Keratinocyte (primary cell): ENCODE measurements at regions not wholly inside any gene's neighbourhood (a gene's known extent, or its start where the extent isn't known, plus 50 kb on each side); places are given as distances from the start of the nearest gene placed in this dataset.

Source experiments
- DNase-seq: peaks from one replicate; pipeline ENCODE4 v3.0.0-alpha.2; 2011; ENCODE audit warnings: low read depth, missing footprints, low spot score
- FAIRE-seq: peaks from 2 replicates; lab custom pipeline; 2011; peaks lifted over from hg19 to GRCh38; lab: Jason Lieb, UNC
- H2AFZ ChIP-seq: 2 replicates; pipeline ENCODE4 v1.6.0; 2012; ENCODE audit warnings: low read length, control low read depth, inconsistent platforms; ENCODE audit not compliant: control insufficient read depth
- H3K27ac ChIP-seq: 2 replicates; pipeline ENCODE4 v1.5.1; 2011; ENCODE audit warnings: low read length; ENCODE audit not compliant: control insufficient read depth, insufficient read depth
- H3K27me3 ChIP-seq: 3 replicates; pipeline ENCODE4 v1.6.0; 2011; ENCODE audit warnings: low read length; ENCODE audit not compliant: control insufficient read depth, insufficient read depth; ENCODE audit errors: extremely low read depth
- H3K36me3 ChIP-seq, 2 experiments: 2 replicates in 1 of 2; 3 replicates in 1 of 2; pipeline ENCODE4 v1.5.1; 2011; ENCODE audit warnings: low read length in 2 of 2, mild to moderate bottlenecking in 1 of 2; ENCODE audit not compliant: control insufficient read depth in 2 of 2, insufficient read depth in 2 of 2; ENCODE audit errors: extremely low read depth in 1 of 2
- H3K4me1 ChIP-seq: 3 replicates; pipeline ENCODE4 v1.5.1; 2011; ENCODE audit warnings: low read length; ENCODE audit not compliant: control insufficient read depth, insufficient read depth; ENCODE audit errors: extremely low read depth
- H3K4me2 ChIP-seq: 3 replicates; pipeline ENCODE4 v1.6.0; 2011; ENCODE audit warnings: low read depth, low read length; ENCODE audit not compliant: control insufficient read depth, insufficient read depth; ENCODE audit errors: extremely low read depth
- H3K4me3 ChIP-seq, 3 experiments: fragments of 200-600 bp in 1 of 3; sonication (generic) in 1 of 3; 2 replicates in 2 of 3; 3 replicates in 1 of 3; pipeline ENCODE4 v1.5.1; 2011 to 2016; ENCODE audit warnings: low read length in 3 of 3, mild to moderate bottlenecking in 3 of 3, control low read depth in 2 of 3, inconsistent platforms in 1 of 3, low read depth in 1 of 3, mixed read lengths in 1 of 3, mixed run types in 1 of 3, moderate library complexity in 1 of 3; ENCODE audit not compliant: control insufficient read depth in 2 of 3, insufficient read depth in 2 of 3; ENCODE audit errors: extremely low read depth in 1 of 3
- H3K79me2 ChIP-seq: 2 replicates; pipeline ENCODE4 v1.6.0; 2012; ENCODE audit warnings: low read length; ENCODE audit not compliant: control insufficient read depth, insufficient read depth
- H3K9ac ChIP-seq: 3 replicates; pipeline ENCODE4 v1.6.0; 2011; ENCODE audit warnings: low read length; ENCODE audit not compliant: control insufficient read depth, insufficient read depth; ENCODE audit errors: extremely low read depth
- H3K9me1 ChIP-seq: 3 replicates; pipeline ENCODE4 v1.6.0; 2011; ENCODE audit warnings: low read length; ENCODE audit not compliant: control insufficient read depth, insufficient read depth; ENCODE audit errors: extremely low read depth
- H3K9me3 ChIP-seq: 2 replicates; pipeline ENCODE4 v1.5.1; 2012; ENCODE audit warnings: low read depth, low read length; ENCODE audit not compliant: control insufficient read depth
- H4K20me1 ChIP-seq: 3 replicates; pipeline ENCODE4 v1.6.0; 2011; ENCODE audit warnings: low read length; ENCODE audit not compliant: control insufficient read depth, insufficient read depth; ENCODE audit errors: extremely low read depth
- EZH2 ChIP-seq: IDR thresholded peaks from one replicate; pipeline ENCODE4 v1.6.1; 2012; ENCODE audit warnings: inconsistent platforms, mild to moderate bottlenecking, low read length, moderate library complexity
- dilution Hi-C: fragments of 300-500 bp; cut with MboI; formaldehyde crosslinking; loops from one replicate; pipeline ENCODE4 v1.7.0; 2020; ENCODE audit warnings: low sequenced_read_pairs; ENCODE audit not compliant: extremely low pct_ligation_motif_present
- TF ChIP-seq, protein P1 (sequence below), 3 experiments: IDR thresholded peaks in 1 of 3; conservative IDR thresholded peaks in 1 of 3; optimal IDR thresholded peaks in 1 of 3; 2 replicates in 2 of 3; 3 replicates in 1 of 3; pipeline versions ENCODE3 to v1.5.1; 2011; ENCODE audit warnings: low read length in 3 of 3, mild to moderate bottlenecking in 3 of 3, moderate library complexity in 2 of 3, control low read depth in 1 of 3, inconsistent platforms in 1 of 3; ENCODE audit not compliant: insufficient read depth in 2 of 3; ENCODE audit errors: extremely low read depth in 1 of 3

- Histone ChIP-seq H3K9me1 (no peaks in the 10 kb centered on the region), H3K79me2 (no peaks in the 10 kb centered on the region), H4K20me1 (no peaks in the 10 kb centered on the region), H2AFZ (no peak overlapping the region), H3K36me3 (no peaks in the 10 kb centered on the region), H3K9ac (no peak overlapping the region), H3K9me3 (no peaks in the 10 kb centered on the region), H3K4me1 (no peaks in the 10 kb centered on the region), H3K27ac (no peak overlapping the region), H3K27me3 (no peaks in the 10 kb centered on the region), H3K4me2 (no peak overlapping the region), H3K4me3 (no peak overlapping the region)
- TF ChIP-seq EZH2 = no peak
- TF ChIP-seq, protein P1, sequence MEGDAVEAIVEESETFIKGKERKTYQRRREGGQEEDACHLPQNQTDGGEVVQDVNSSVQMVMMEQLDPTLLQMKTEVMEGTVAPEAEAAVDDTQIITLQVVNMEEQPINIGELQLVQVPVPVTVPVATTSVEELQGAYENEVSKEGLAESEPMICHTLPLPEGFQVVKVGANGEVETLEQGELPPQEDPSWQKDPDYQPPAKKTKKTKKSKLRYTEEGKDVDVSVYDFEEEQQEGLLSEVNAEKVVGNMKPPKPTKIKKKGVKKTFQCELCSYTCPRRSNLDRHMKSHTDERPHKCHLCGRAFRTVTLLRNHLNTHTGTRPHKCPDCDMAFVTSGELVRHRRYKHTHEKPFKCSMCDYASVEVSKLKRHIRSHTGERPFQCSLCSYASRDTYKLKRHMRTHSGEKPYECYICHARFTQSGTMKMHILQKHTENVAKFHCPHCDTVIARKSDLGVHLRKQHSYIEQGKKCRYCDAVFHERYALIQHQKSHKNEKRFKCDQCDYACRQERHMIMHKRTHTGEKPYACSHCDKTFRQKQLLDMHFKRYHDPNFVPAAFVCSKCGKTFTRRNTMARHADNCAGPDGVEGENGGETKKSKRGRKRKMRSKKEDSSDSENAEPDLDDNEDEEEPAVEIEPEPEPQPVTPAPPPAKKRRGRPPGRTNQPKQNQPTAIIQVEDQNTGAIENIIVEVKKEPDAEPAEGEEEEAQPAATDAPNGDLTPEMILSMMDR (optimal IDR thresholded peaks at IDR 0.05 in 1 of 3, IDR thresholded peaks at IDR 0.05 in 1 of 3, conservative IDR thresholded peaks at IDR 0.05 in 1 of 3; ENCODE audit: extremely low read depth in 1 of 3, insufficient read depth in 2 of 3, low read length in 3 of 3) = no peak
- dilution Hi-C loops = no loop called here
- DNase-seq (no peak), FAIRE-seq (no peak)
Measured at GRCh38 chr10:129047600-129047999, 419.4 kb upstream of the MGMT start.

- H2AFZ ChIP-seq = no peak overlapping the region
- H3K27me3 ChIP-seq = no peaks in the 10 kb centered on the region
- no peaks in the 10 kb centered on the region for H3K36me3 ChIP-seq
- H3K27ac ChIP-seq = no peak overlapping the region
- no peak overlapping the region for H3K4me2 ChIP-seq
- no peaks in the 10 kb centered on the region for H4K20me1 ChIP-seq
- H3K9ac ChIP-seq = no peak overlapping the region
- FAIRE-seq (no peak), DNase-seq (no peak)
- H3K4me3 ChIP-seq = no peak overlapping the region
- H3K79me2 ChIP-seq = no peaks in the 10 kb centered on the region
- H3K4me1 ChIP-seq = no peaks in the 10 kb centered on the region
- TF ChIP-seq EZH2 = no peak
- TF ChIP-seq, protein P1 (optimal IDR thresholded peaks at IDR 0.05 in 1 of 3, IDR thresholded peaks at IDR 0.05 in 1 of 3, conservative IDR thresholded peaks at IDR 0.05 in 1 of 3; ENCODE audit: extremely low read depth in 1 of 3, insufficient read depth in 2 of 3, low read length in 3 of 3) = no peak
- no peaks in the 10 kb centered on the region for H3K9me3 ChIP-seq
- H3K9me1 ChIP-seq = no peaks in the 10 kb centered on the region
- dilution Hi-C loops = no loop called here
Measured at GRCh38 chr10:129048513-129048912, 418.5 kb upstream of the MGMT start.
